NCI-H2196 (cell line): ENCODE measurements at regions not wholly inside any gene's neighbourhood (a gene's known extent, or its start where the extent isn't known, plus 50 kb on each side); places are given as distances from the start of the nearest gene placed in this dataset.

Experiments used
- DNase-seq: peaks from one replicate; lab custom pipeline; 2025; ENCODE audit not compliant: unreplicated experiment; lab: John Stamatoyannopoulos, UW

GRCh38 chr4:108371282-108371681 is 202.6 kb upstream of the LEF1 start:
- DNase-seq: no peak

- DNase-seq: no peak
Observed at GRCh38 chr4:108370291-108371141, 201.8 kb upstream of the LEF1 start.

DNA sequence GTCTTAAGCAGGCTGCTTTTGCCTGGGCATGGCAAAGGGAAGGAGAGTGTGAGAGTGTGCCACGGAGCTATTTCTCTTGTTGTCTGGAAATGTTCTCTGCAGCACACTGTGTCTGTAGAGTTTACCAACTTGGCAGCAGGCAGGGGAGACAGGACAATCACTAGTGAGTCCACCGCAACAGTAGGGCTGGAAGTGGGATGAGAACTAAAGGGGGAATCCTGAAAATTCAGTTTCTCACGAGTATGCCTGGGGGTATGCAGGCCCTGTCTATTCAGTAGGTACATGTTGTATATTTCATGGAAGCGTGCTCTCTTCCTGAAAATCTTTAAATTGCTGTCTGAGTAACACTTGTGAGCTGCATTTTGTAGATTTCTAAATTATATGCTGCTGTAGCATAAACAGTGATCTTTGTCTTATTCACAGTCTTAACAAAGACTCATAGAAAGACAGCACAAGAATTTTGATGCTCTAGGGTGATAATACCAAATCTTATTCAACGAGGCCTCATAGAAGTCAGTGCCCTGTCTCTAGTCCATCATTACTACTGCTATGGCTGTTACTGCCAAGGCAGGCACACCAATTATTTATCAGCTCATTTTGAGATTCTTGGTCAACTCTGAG is 200.4 kb upstream of the LEF1 start:
- no peak for DNase-seq

- no peak for DNase-seq
Observed at GRCh38 chr4:108367751-108368150, 199.0 kb upstream of the LEF1 start.

DNA sequence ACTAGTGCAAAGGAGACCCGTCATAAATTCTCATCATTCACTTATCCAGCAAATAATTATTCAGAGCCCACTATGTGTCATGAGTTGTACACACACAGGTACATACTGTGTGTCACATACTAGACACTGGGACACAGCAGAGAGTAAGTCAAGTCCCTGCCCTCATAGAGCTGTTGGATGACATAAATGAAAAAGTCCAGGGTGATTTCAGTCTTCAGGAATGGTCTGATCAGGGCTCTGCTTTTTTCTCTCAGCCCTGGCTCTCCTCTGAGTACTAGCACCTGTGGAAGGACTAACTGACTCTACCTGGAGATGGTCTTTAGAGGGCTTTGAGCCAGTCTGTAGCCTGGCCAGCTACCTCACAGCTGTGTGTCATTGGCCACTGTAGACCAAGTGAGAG is 198.0 kb upstream of the LEF1 start:
- DNase-seq: no peak

DNA sequence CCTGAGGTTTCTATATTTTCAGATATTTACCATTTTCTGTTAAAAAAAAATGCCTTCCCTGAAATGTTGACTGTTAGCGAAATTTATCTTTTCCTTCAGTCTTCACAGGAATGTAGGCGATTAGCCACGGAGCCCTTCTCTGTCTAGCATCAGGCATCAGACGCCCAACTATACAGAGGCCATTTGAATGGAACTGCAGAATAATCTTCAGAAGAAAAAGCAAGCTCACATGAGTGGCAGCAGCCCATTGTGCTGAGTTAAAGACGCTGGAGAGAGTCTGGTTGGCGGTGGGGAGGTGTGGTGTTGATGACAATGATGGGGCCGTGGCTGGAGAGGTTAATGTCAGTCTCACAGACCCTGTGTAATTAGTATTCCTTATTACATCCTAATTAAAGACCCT is 196.8 kb upstream of the LEF1 start:
- no peak for DNase-seq

DNA sequence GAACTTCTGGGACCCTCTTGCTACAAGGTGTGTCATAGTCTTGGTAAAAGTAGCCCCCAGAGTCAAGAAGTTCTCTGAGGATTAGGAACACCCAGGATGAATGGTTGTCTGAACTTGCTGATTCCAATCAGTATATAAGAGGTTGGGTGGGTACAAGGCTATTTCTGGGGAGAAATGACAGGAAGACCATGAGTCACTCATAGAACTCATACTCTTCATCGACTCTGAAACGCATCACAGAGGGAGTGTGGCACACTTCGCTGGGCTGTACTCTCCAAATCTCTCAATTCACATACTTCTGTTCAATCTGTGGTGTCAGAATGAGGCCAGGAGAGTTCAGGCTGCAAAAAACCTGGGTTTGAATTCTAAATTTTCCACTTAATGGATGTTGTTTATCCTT is 193.2 kb upstream of the LEF1 start:
- no peak for DNase-seq

DNA sequence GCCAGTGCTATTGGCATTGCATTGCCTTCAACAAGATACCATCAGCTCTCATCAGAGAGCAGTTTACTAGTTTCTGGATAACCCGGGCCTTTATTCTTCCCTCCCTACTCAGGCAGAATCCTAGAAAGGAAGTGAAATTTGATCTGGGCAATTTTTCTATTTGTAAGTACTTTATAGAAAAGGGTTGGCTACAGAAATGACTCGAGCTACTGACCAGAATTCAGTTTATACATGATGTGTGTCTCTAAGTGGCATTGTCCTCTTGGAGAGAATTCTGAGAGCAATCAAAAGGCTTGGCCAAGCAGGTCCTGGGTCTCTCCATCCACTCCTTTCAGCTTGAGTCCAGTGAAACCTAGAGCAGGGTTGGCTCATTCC is 192.7 kb upstream of the LEF1 start:
- no peak for DNase-seq

DNA sequence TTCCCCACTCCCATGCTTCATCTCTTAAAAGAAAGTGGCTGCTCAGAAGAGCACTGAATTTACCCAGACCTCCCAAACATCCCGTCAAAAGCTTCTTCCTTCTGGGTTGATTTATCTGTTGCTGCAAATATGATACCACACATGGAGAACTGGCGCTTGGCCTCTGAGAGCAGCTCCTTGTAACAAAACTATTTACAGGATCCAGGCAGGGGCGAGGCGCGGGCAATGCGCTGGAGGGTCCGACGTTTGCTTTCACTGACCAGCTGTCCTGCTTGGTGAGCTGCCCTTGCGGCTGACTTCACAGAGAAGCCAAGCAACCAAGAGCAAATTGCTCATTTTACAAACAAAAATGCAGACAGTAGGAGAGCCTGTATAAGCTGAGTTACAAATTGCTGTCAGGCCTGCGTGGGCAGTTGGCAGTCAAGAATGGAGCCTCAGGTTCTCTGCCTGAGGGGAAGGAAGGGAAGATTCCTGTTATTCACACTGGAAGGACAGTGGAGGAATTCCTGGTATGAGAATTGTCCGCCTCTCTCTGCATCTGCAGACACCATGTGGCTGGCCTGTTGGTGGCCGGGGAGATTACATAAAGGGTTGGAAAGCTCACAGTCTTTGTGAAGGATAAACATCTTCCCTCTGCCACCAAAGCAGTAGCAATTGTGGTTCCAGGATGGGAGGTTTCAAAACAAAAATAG is 192.2 kb upstream of the LEF1 start:
- no peak for DNase-seq

DNA sequence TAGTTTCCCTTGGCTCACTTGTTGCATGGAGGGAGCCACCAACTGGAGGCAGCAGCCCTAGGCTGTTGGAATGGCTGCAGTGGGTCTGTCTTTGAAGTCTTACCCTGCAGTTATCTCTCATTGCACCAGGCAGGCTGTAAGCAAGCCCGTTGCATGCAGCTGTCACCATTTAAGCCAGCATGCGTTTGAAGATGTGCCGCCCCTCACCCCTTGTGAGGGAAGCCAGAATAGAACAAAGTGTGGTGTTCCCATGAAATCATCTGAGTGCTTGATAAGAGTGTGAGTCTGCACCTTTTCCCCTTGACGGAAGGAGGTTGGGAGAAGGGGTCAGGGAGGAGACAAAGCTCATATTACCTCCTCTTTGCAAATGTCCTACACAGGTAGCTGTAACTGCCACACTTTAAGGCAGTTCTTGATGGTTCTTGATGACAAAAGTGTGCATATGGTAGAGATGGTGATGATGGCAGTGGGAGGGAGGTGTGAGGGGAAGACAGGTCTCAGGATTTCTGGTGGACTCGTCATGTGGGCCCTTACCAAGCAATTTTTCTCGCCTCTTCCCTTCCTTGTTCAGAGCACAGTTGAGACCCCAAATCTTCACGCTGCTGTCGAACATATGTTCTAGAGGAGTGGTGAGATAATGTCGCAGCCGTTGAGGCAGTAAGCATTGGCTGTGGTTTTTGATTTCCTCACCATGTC is 191.4 kb upstream of the LEF1 start:
- DNase-seq: no peak

- no peak for DNase-seq
Observed at GRCh38 chr4:108359130-108359985, 190.6 kb upstream of the LEF1 start.

DNA sequence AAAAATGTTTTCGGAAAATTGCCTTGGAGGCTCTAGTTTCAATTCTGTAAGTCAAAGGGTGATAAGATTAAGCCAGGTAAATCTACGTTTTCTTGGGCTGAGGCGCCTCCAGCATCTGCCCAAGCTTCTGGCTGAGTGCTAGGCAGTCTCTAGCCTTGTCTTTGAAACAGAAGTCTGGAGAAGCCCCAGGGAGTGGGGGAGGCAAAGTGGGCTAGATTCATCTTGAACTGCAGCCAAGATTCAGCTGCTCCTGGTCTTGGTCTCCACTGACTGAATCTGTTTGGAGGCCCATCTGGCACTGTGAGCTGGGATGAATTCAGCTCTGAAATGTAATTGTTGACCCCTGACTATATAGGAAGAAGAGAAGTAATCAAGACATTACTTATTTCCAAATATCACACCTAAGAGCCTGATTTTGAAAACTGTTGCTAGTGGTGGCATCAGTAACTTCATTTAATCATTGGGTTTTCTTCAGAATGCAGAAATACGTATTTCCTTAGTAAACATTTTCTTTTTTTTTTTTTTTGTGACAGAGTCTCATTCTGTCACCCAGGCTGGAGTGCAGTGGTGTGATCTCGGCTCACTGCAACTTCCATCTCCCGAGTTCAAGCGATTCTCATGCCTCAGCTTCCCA is 187.3 kb upstream of the LEF1 start:
- no peak for DNase-seq

- peak; percentile 8 for DNase-seq
Observed at GRCh38 chr4:108355186-108355901, 186.6 kb upstream of the LEF1 start.

GRCh38 chr4:108352664-108353308 is 184.1 kb upstream of the LEF1 start:
- no peak for DNase-seq

GRCh38 chr4:108351791-108352190 is 183.1 kb upstream of the LEF1 start:
- no peak for DNase-seq

- peak; percentile 6 for DNase-seq
Observed at GRCh38 chr4:108350332-108350731, 181.6 kb upstream of the LEF1 start.

- no peak for DNase-seq
Observed at GRCh38 chr4:108346818-108347210, 178.1 kb upstream of the LEF1 start.

- DNase-seq: no peak
Observed at GRCh38 chr4:108345862-108346817, 177.4 kb upstream of the LEF1 start.
